ENCODE measurements at regions not wholly inside any gene's neighbourhood (a gene's known extent, or its start where the extent isn't known, plus 50 kb on each side); places are given as distances from the start of the nearest gene placed in this dataset.

- Mint-ChIP-seq H3K4me3 (ENCODE audit: low read depth, unreplicated experiment) (no peak overlapping the region), H3K9me3 (ENCODE audit: low read depth, unreplicated experiment) (peaks cover 30% of the 10 kb centered on the region), H3K36me3 (ENCODE audit: insufficient read depth, unreplicated experiment) (no peaks in the 10 kb centered on the region), H3K27me3 (ENCODE audit: unreplicated experiment) (no peaks in the 10 kb centered on the region), H3K4me1 (ENCODE audit: low read depth, unreplicated experiment) (no peaks in the 10 kb centered on the region), H3K27ac (ENCODE audit: unreplicated experiment) (no peak overlapping the region)
- intact Hi-C loops (cut with micrococcal nuclease; ENCODE audit: unreplicated experiment): no loop called here
- no peak for DNase-seq
- no TSS peak for BruUV-seq (replicated peaks)
- CTCF ChIA-PET: no interaction called here
- TF ChIP-seq CTCF (IDR thresholded peaks at IDR 0.05; ENCODE audit: unreplicated experiment): no peak
These were observed 353.9 kb upstream of the TBX3 start for GRCh38 chr12:115037830-115038229.

GRCh38 chr12:115035535-115036107 lies 351.6 kb upstream of the TBX3 start:
- no peaks in the 10 kb centered on the region for H3K27me3 Mint-ChIP-seq (ENCODE audit: unreplicated experiment)
- DNase-seq: no peak
- H3K9me3 Mint-ChIP-seq (ENCODE audit: low read depth, unreplicated experiment): peaks cover 21% of the 10 kb centered on the region
- H3K4me3 Mint-ChIP-seq (ENCODE audit: low read depth, unreplicated experiment): no peak overlapping the region
- H3K36me3 Mint-ChIP-seq (ENCODE audit: insufficient read depth, unreplicated experiment): no peaks in the 10 kb centered on the region
- CTCF ChIA-PET: no interaction called here
- H3K4me1 Mint-ChIP-seq (ENCODE audit: low read depth, unreplicated experiment): no peaks in the 10 kb centered on the region
- intact Hi-C loops (cut with micrococcal nuclease; ENCODE audit: unreplicated experiment): no loop called here
- H3K27ac Mint-ChIP-seq (ENCODE audit: unreplicated experiment): no peak overlapping the region
- TF ChIP-seq CTCF (IDR thresholded peaks at IDR 0.05; ENCODE audit: unreplicated experiment): no peak
- no TSS peak for BruUV-seq (replicated peaks)

GRCh38 chr12:115032521-115032920 lies 348.5 kb upstream of the TBX3 start:
- Mint-ChIP-seq H3K36me3 (ENCODE audit: insufficient read depth, unreplicated experiment) (no peaks in the 10 kb centered on the region), H3K4me3 (ENCODE audit: low read depth, unreplicated experiment) (no peak overlapping the region), H3K27ac (ENCODE audit: unreplicated experiment) (no peak overlapping the region), H3K9me3 (ENCODE audit: low read depth, unreplicated experiment) (peaks cover 19% of the 10 kb centered on the region), H3K27me3 (ENCODE audit: unreplicated experiment) (no peaks in the 10 kb centered on the region), H3K4me1 (ENCODE audit: low read depth, unreplicated experiment) (no peaks in the 10 kb centered on the region)
- DNase-seq: no peak
- no peak for TF ChIP-seq CTCF (IDR thresholded peaks at IDR 0.05; ENCODE audit: unreplicated experiment)
- intact Hi-C loops (cut with micrococcal nuclease; ENCODE audit: unreplicated experiment): no loop called here
- CTCF ChIA-PET: no interaction called here
- no TSS peak for BruUV-seq (replicated peaks)

GRCh38 chr12:115030017-115030416 lies 346.0 kb upstream of the TBX3 start:
- DNase-seq: no peak
- intact Hi-C loops (cut with micrococcal nuclease; ENCODE audit: unreplicated experiment): no loop called here
- Mint-ChIP-seq H3K27ac (ENCODE audit: unreplicated experiment) (no peak overlapping the region), H3K4me1 (ENCODE audit: low read depth, unreplicated experiment) (no peaks in the 10 kb centered on the region), H3K27me3 (ENCODE audit: unreplicated experiment) (no peaks in the 10 kb centered on the region), H3K4me3 (ENCODE audit: low read depth, unreplicated experiment) (no peak overlapping the region), H3K36me3 (ENCODE audit: insufficient read depth, unreplicated experiment) (no peaks in the 10 kb centered on the region), H3K9me3 (ENCODE audit: low read depth, unreplicated experiment) (peaks cover 22% of the 10 kb centered on the region)
- no peak for TF ChIP-seq CTCF (IDR thresholded peaks at IDR 0.05; ENCODE audit: unreplicated experiment)
- CTCF ChIA-PET: no interaction called here
- BruUV-seq (replicated peaks): no TSS peak

Data from Calu3 (cell line).